Mesenchymal stem cell (in vitro differentiated cells and primary cell): ENCODE measurements at regions not wholly inside any gene's neighbourhood (a gene's known extent, or its start where the extent isn't known, plus 50 kb on each side); places are given as distances from the start of the nearest gene placed in this dataset.

ENCODE experiments used
- DNase-seq: peaks from one replicate; pipeline ENCODE4 v3.0.0-alpha.2; 2013
- H2AFZ ChIP-seq: one replicate; pipeline ENCODE4 v1.6.1; 2013; ENCODE audit warnings: low read depth, mild to moderate bottlenecking, control low read depth, inconsistent platforms, low read length, moderate library complexity
- H2AK5ac ChIP-seq: 2 replicates; pipeline ENCODE4 v1.6.1; 2013; ENCODE audit warnings: low read length, moderate library complexity, mild to moderate bottlenecking, inconsistent platforms; ENCODE audit not compliant: severe bottlenecking
- H2BK120ac ChIP-seq: one replicate; pipeline ENCODE4 v1.6.1; 2013; ENCODE audit warnings: low read depth, mild to moderate bottlenecking, inconsistent platforms, low read length, moderate library complexity
- H2BK12ac ChIP-seq, 2 experiments: one replicate each; pipeline ENCODE4 v1.6.1; 2013; ENCODE audit warnings: inconsistent platforms in 2 of 2, low read length in 2 of 2, mild to moderate bottlenecking in 2 of 2, moderate library complexity in 2 of 2, control low read depth in 1 of 2
- H2BK15ac ChIP-seq: one replicate; pipeline ENCODE4 v1.6.1; 2013; ENCODE audit warnings: mild to moderate bottlenecking, low read depth, inconsistent platforms; ENCODE audit not compliant: poor library complexity, severe bottlenecking
- H2BK5ac ChIP-seq: 2 replicates; pipeline ENCODE4 v1.6.1; 2013; ENCODE audit warnings: low read depth, mild to moderate bottlenecking, low read length, control low read depth, inconsistent platforms; ENCODE audit not compliant: poor library complexity, severe bottlenecking
- H3K14ac ChIP-seq, 2 experiments: one replicate each; pipeline ENCODE4 v1.6.1; 2013; ENCODE audit warnings: inconsistent platforms in 2 of 2, low read length in 2 of 2, control low read depth in 1 of 2, mild to moderate bottlenecking in 1 of 2, moderate library complexity in 1 of 2
- H3K18ac ChIP-seq, 2 experiments: one replicate each; pipeline ENCODE4 v1.6.1; 2013; ENCODE audit warnings: inconsistent platforms in 2 of 2, low read length in 2 of 2, control low read depth in 1 of 2, low read depth in 1 of 2, mild to moderate bottlenecking in 1 of 2
- H3K23ac ChIP-seq, 2 experiments: one replicate each; pipeline ENCODE4 v1.6.1; 2013; ENCODE audit warnings: inconsistent platforms in 2 of 2, low read length in 2 of 2, mild to moderate bottlenecking in 2 of 2, moderate library complexity in 2 of 2, control low read depth in 1 of 2
- H3K27ac ChIP-seq: 2 replicates; pipeline ENCODE4 v1.5.1; 2013; ENCODE audit warnings: mild to moderate bottlenecking, moderate library complexity, low read length, control low read depth, inconsistent platforms; ENCODE audit not compliant: poor library complexity, severe bottlenecking
- H3K27me3 ChIP-seq, 2 experiments: 2 replicates each; pipeline versions ENCODE4 v1.6.1 to v1.7.0; 2013; ENCODE audit warnings: low read length in 2 of 2, mild to moderate bottlenecking in 2 of 2, moderate library complexity in 2 of 2, control low read depth in 1 of 2, inconsistent platforms in 1 of 2; ENCODE audit not compliant: control insufficient read depth in 1 of 2, insufficient read depth in 1 of 2
- H3K36me3 ChIP-seq, 2 experiments: 2 replicates each; pipeline versions ENCODE4 v1.6.1 to v1.7.0; 2013; ENCODE audit warnings: low read length in 2 of 2, control low read depth in 1 of 2, inconsistent platforms in 1 of 2, low read depth in 1 of 2, mild to moderate bottlenecking in 1 of 2; ENCODE audit not compliant: insufficient read depth in 2 of 2, control insufficient read depth in 1 of 2
- H3K4ac ChIP-seq, 2 experiments: one replicate each; pipeline ENCODE4 v1.6.1; 2013; ENCODE audit warnings: inconsistent platforms in 2 of 2, low read length in 2 of 2, mild to moderate bottlenecking in 2 of 2, moderate library complexity in 2 of 2, control low read depth in 1 of 2, low read depth in 1 of 2
- H3K4me1 ChIP-seq: 2 replicates; pipeline ENCODE4 v1.6.1; 2013; ENCODE audit warnings: low read depth, low read length, control low read depth; ENCODE audit not compliant: control insufficient read depth, insufficient read depth
- H3K4me2 ChIP-seq: 2 replicates; pipeline ENCODE4 v1.6.1; 2013; ENCODE audit warnings: low read length, mild to moderate bottlenecking, inconsistent platforms; ENCODE audit not compliant: poor library complexity, severe bottlenecking
- H3K4me3 ChIP-seq, 2 experiments: 2 replicates each; pipeline versions ENCODE4 v1.5.1 to v1.7.0; 2013; ENCODE audit warnings: low read length in 2 of 2, mild to moderate bottlenecking in 2 of 2, control low read depth in 1 of 2, low read depth in 1 of 2; ENCODE audit not compliant: insufficient read depth in 1 of 2
- H3K79me1 ChIP-seq: replicated peaks from 2 replicates; pipeline ENCODE4 v1.6.1; 2013; ENCODE audit warnings: mild to moderate bottlenecking, control low read depth, low read length, inconsistent platforms; ENCODE audit not compliant: poor library complexity, severe bottlenecking
- H3K9ac ChIP-seq: 2 replicates; pipeline ENCODE4 v1.7.0; 2013; ENCODE audit warnings: mild to moderate bottlenecking, low read length, moderate library complexity
- H3K9me3 ChIP-seq: 2 replicates; pipeline ENCODE4 v1.7.0; 2013; ENCODE audit warnings: mild to moderate bottlenecking, low read length; ENCODE audit not compliant: control insufficient read depth
- H4K8ac ChIP-seq: one replicate; pipeline ENCODE4 v1.6.1; 2013; ENCODE audit warnings: inconsistent platforms, mild to moderate bottlenecking, low read length, moderate library complexity
- H4K91ac ChIP-seq: one replicate; pipeline ENCODE4 v1.6.1; 2013; ENCODE audit warnings: mild to moderate bottlenecking, low read length, inconsistent platforms
- WGBS: methylation state at CpG from one replicate; pipeline ENCODE4 v1.1.7; 2013; ENCODE audit warnings: mixed read lengths; 5-methylcytosine and 5-hydroxymethylcytosine counted together

DNA sequence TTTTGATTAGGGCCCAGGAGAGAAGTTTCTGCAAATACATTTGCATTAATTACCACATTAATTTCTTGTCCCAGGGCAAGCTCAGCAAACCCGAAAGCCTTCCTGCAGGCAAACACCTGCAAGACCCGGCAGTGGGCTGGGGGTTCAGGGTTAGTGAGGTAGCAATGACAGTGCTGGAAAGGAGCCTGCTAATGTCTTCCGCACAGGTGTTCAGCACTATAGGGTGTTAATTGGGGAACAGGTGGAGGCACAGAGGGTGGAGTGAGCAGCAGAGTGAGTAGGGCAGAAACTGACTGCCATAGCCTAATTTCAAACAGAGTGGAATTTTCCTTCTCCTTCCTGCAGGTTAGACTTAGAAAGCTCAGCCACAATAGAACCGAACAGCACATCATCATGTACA lies 50.9 kb upstream of the UBASH3B start:
- no peak overlapping the region for H2BK120ac ChIP-seq
- no peak overlapping the region for H2AFZ ChIP-seq
- no peaks in the 10 kb centered on the region for H3K4me1 ChIP-seq
- H3K9ac ChIP-seq = no peak overlapping the region
- H3K9me3 ChIP-seq = no peaks in the 10 kb centered on the region
- H3K79me1 ChIP-seq = no peaks in the 10 kb centered on the region
- no peak overlapping the region for H2AK5ac ChIP-seq
- H3K4me2 ChIP-seq = no peak overlapping the region
- no peaks in the 10 kb centered on the region for H3K36me3 ChIP-seq
- WGBS = 87% methylated on average over 4 of the region's 4 CpGs
- H3K27me3 ChIP-seq = peaks cover 12 to 15% of the 10 kb centered on the region in 2 experiments
- no peak overlapping the region for H2BK5ac ChIP-seq
- no peak overlapping the region for H3K4me3 ChIP-seq
- no peak overlapping the region for H2BK12ac ChIP-seq
- no peak overlapping the region for H2BK15ac ChIP-seq
- no peak overlapping the region for H3K18ac ChIP-seq
- H3K27ac ChIP-seq = no peak overlapping the region
- no peak overlapping the region for H3K23ac ChIP-seq
- no peak overlapping the region for H3K4ac ChIP-seq
- no peak overlapping the region for H4K91ac ChIP-seq
- DNase-seq = no peak
- H3K14ac ChIP-seq = no peak overlapping the region
- H4K8ac ChIP-seq = no peak overlapping the region

DNA sequence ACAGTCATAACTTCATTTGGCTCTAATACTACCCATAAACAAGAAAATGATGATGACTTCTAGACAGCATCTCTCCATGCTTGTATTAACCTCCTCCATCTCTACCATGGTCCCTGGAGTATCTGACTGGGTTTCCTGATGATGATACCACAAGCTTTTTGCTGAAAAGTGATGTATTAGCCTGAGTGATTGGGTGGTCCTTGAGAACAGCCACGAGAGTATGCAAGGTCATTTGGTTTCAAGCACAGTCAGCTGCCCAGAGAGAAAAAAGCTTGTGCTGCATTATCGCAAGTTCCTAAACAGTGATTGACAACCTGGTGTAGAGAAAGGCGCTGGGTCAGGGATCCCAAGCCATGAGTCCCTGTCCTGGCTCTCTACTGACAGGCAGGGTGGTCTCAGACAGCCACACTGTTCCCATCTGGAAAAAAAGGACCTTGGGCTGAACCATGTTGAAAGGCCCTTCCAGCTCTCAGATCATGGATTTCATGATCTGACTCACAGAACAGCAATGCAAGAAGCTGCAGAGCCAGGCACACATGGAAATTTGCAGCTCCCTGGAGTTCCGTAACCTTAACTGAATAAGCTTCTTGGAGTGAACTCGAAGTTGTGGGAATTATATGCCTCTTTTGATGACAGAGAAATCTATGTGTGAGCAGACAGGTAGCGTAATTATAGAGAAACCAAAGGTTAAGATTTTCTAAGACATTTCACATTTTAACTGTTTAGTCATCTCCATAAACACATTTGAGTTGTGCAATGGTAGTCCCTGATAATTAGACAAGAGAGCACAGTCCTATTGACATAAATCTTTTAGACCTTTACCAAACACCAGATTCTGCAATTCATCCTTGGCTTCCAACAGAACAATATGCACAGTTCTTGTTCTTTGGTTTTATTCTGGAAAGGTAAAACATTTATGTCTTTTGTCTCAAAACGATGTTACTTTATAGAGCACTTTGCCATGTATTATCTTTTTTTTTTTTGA lies 54.1 kb upstream of the UBASH3B start:
- no peak overlapping the region for H2AFZ ChIP-seq
- peak overlapping the region in 1 of 2 experiments; percentile 35 for H3K4me3 ChIP-seq
- WGBS = 40% methylated on average over 6 of the region's 7 CpGs

GRCh38 chr11:122600290-122600689 lies 55.2 kb upstream of the UBASH3B start:
- Histone ChIP-seq H3K14ac (no peak overlapping the region), H3K4me3 (no peak overlapping the region), H2BK15ac (no peak overlapping the region), H2BK5ac (no peak overlapping the region), H3K79me1 (no peaks in the 10 kb centered on the region), H3K27ac (no peak overlapping the region), H3K18ac (no peak overlapping the region), H3K4me1 (no peaks in the 10 kb centered on the region), H3K23ac (no peak overlapping the region), H3K9me3 (no peaks in the 10 kb centered on the region), H3K4me2 (no peak overlapping the region), H2BK120ac (no peak overlapping the region), H3K27me3 (peaks cover 12 to 18% of the 10 kb centered on the region in 2 experiments), H3K9ac (no peak overlapping the region), H3K36me3 (no peaks in the 10 kb centered on the region), H2BK12ac (no peak overlapping the region), H2AFZ (no peak overlapping the region), H4K8ac (no peak overlapping the region), H2AK5ac (no peak overlapping the region), H4K91ac (no peak overlapping the region), H3K4ac (no peak overlapping the region)
- DNase-seq = no peak
- 94% methylated on average over 1 of the region's 2 CpGs for WGBS

More for the DNA sequence above, 54.1 kb upstream of the UBASH3B start:
- Histone ChIP-seq H3K4me1 (no peaks in the 10 kb centered on the region), H3K27me3 (peaks cover 12 to 22% of the 10 kb centered on the region in 2 experiments), H2BK5ac (no peak overlapping the region), H3K27ac (no peak overlapping the region), H2AK5ac (no peak overlapping the region), H3K14ac (no peak overlapping the region), H3K18ac (no peak overlapping the region), H2BK15ac (no peak overlapping the region), H2BK120ac (no peak overlapping the region), H3K4me2 (no peak overlapping the region), H3K23ac (no peak overlapping the region), H4K91ac (no peak overlapping the region), H3K9ac (peak overlapping the region; percentile 35), H3K36me3 (no peaks in the 10 kb centered on the region), H4K8ac (no peak overlapping the region), H3K4ac (no peak overlapping the region), H3K9me3 (no peaks in the 10 kb centered on the region), H2BK12ac (no peak overlapping the region), H3K79me1 (no peaks in the 10 kb centered on the region)
- peak; percentile 89 for DNase-seq

- peaks cover 11% of the 10 kb centered on the region in 2 experiments for H3K27me3 ChIP-seq
- no peak overlapping the region for H2BK15ac ChIP-seq
- no peak overlapping the region for H3K4me2 ChIP-seq
- no peak overlapping the region for H3K18ac ChIP-seq
- H4K8ac ChIP-seq = no peak overlapping the region
- H3K9ac ChIP-seq = no peak overlapping the region
- H4K91ac ChIP-seq = no peak overlapping the region
- H2AFZ ChIP-seq = no peak overlapping the region
- H3K23ac ChIP-seq = no peak overlapping the region
- peaks cover under 1% of the 10 kb centered on the region for H3K9me3 ChIP-seq
- no peaks in the 10 kb centered on the region for H3K36me3 ChIP-seq
- no peaks in the 10 kb centered on the region for H3K4me1 ChIP-seq
- H2BK120ac ChIP-seq = no peak overlapping the region
- H3K4ac ChIP-seq = no peak overlapping the region
- no peak overlapping the region for H2BK12ac ChIP-seq
- no peak overlapping the region for H3K27ac ChIP-seq
- H3K4me3 ChIP-seq = no peak overlapping the region
- no peak overlapping the region for H3K14ac ChIP-seq
- no peak overlapping the region for H2AK5ac ChIP-seq
- no peaks in the 10 kb centered on the region for H3K79me1 ChIP-seq
- DNase-seq = no peak
- H2BK5ac ChIP-seq = no peak overlapping the region
These were observed 56.1 kb upstream of the UBASH3B start for GRCh38 chr11:122599434-122599833.
